WTC11 (cell line): ENCODE measurements at regions not wholly inside any gene's neighbourhood (a gene's known extent, or its start where the extent isn't known, plus 50 kb on each side); places are given as distances from the start of the nearest gene placed in this dataset.

ENCODE experiments used
- CTCF ChIP-seq: fragments of 200-600 bp; IDR thresholded peaks from 2 replicates; pipeline ENCODE4 v1.8.0; 2022; ENCODE audit warnings: antibody characterized with exemption
- KAT7 ChIP-seq: sonication (generic); formaldehyde crosslinking; IDR thresholded peaks from 2 replicates; pipeline ENCODE4 v1.8.1; 2023; ENCODE audit warnings: missing genetic modification reagents, mild to moderate bottlenecking, borderline replicate concordance
- ZNF232 ChIP-seq: sonication (generic); formaldehyde crosslinking; IDR thresholded peaks from 2 replicates; pipeline ENCODE4 v1.8.0; 2022; ENCODE audit warnings: mild to moderate bottlenecking, missing genetic modification reagents

GRCh38 chrX:99184153-99184552 lies 1225.9 kb downstream of the PCDH19 start:
- TF ChIP-seq KAT7 (CRISPR knock-in tag) (no peak), CTCF (no peak), ZNF232 (CRISPR knock-in tag) (no peak)
